HL-60/S4 treated with retinoic acid at 250 ng/mL for 4 days and 3 days (cell line): ENCODE measurements at regions not wholly inside any gene's neighbourhood (a gene's known extent, or its start where the extent isn't known, plus 50 kb on each side); places are given as distances from the start of the nearest gene placed in this dataset.

Experiments used
- in situ Hi-C: fragments of 300-500 bp; cut with MboI; formaldehyde crosslinking; loops from 2 replicates; pipeline ENCODE4 v1.7.0; 2022; ENCODE audit warnings: low sequenced_read_pairs

GRCh38 chr5:82620957-82621600 is 342.9 kb upstream of the RPS23 start:
- in situ Hi-C loops = no loop called here

GRCh38 chr5:82619097-82619496 is 340.9 kb upstream of the RPS23 start:
- in situ Hi-C loops = no loop called here

- in situ Hi-C loops = no loop called here
These were observed 336.6 kb upstream of the RPS23 start for GRCh38 chr5:82614706-82615105.

GRCh38 chr5:82613891-82614290 is 335.7 kb upstream of the RPS23 start:
- in situ Hi-C loops = no loop called here

GRCh38 chr5:82610686-82611085 is 332.5 kb upstream of the RPS23 start:
- in situ Hi-C loops = no loop called here

GRCh38 chr5:82605441-82605973 is 327.4 kb upstream of the RPS23 start:
- in situ Hi-C loops = no loop called here

- in situ Hi-C loops = no loop called here
These were observed 325.2 kb upstream of the RPS23 start for GRCh38 chr5:82603033-82603987.

GRCh38 chr5:82601861-82602260 is 323.7 kb upstream of the RPS23 start:
- in situ Hi-C loops = no loop called here

GRCh38 chr5:82601077-82601476 is 322.9 kb upstream of the RPS23 start:
- in situ Hi-C loops = no loop called here

GRCh38 chr5:82599692-82600091 is 321.5 kb upstream of the RPS23 start:
- in situ Hi-C loops = no loop called here

- in situ Hi-C loops = no loop called here
These were observed 320.9 kb upstream of the RPS23 start for GRCh38 chr5:82599030-82599429.

- in situ Hi-C loops = no loop called here
These were observed 319.3 kb upstream of the RPS23 start for GRCh38 chr5:82597437-82597836.

- in situ Hi-C loops = no loop called here
These were observed 318.3 kb upstream of the RPS23 start for GRCh38 chr5:82596451-82596850.

- in situ Hi-C loops = no loop called here
These were observed 317.0 kb upstream of the RPS23 start for GRCh38 chr5:82595113-82595512.

- in situ Hi-C loops = no loop called here
These were observed 315.9 kb upstream of the RPS23 start for GRCh38 chr5:82594097-82594496.

GRCh38 chr5:82593481-82593880 is 315.3 kb upstream of the RPS23 start:
- in situ Hi-C loops = no loop called here

- in situ Hi-C loops = no loop called here
These were observed 312.9 kb upstream of the RPS23 start for GRCh38 chr5:82591021-82591515.

GRCh38 chr5:82590112-82590511 is 312.0 kb upstream of the RPS23 start:
- in situ Hi-C loops = no loop called here

GRCh38 chr5:82586661-82587310 is 308.6 kb upstream of the RPS23 start:
- in situ Hi-C loops = no loop called here

- in situ Hi-C loops = no loop called here
These were observed 308.0 kb upstream of the RPS23 start for GRCh38 chr5:82586181-82586580.

GRCh38 chr5:82584631-82585030 is 306.5 kb upstream of the RPS23 start:
- in situ Hi-C loops = no loop called here
